ENCODE measurements at regions not wholly inside any gene's neighbourhood (a gene's known extent, or its start where the extent isn't known, plus 50 kb on each side); places are given as distances from the start of the nearest gene placed in this dataset.

DNA sequence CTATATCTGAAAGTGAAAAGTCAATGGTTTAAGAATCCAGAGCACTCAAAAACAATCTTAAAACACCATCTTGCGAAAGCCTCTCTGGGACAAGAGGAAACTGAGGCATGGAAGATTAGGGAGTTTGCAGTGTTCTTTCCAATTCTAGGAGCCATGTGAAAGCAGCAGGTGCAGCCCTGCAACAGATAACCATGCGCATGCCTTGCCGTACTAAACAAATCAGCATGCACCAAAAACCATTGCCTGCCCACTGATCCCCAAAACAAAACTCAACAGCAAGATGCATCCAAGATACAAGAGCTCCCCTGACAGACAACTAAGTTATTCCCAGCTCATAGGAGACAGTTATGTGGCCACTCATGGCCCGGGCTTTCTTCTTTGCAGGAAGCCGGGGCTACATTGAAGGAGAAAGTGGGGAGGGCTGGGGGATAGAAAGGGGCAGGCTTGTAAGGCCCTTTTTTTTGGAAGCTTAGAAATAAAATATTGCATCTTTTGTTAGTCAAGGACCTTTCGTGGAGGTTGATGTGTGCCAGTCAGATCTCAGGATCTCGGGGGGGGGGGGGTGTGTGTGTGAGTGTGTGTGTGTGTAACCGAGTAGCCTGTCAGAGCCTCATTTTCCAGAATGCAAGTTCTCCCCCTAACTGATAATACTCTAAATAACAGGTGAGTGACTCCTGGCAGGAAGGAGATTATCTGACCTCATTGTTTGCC lies 178.4 kb downstream of the MBOAT1 start:
- no peak for TF ChIP-seq GFI1B (tag by site-specific recombination; IDR thresholded peaks at IDR 0.05)
- TF ChIP-seq ZNF157 (tag by site-specific recombination; IDR thresholded peaks at IDR 0.05) = no peak
